ENCODE measurements at regions not wholly inside any gene's neighbourhood (a gene's known extent, or its start where the extent isn't known, plus 50 kb on each side); places are given as distances from the start of the nearest gene placed in this dataset.
"Not testable (repeated sequence)": the region's sequence is repeated elsewhere in the genome, so short reads cannot be mapped to it uniquely, and the experiment has no call there.

DNA sequence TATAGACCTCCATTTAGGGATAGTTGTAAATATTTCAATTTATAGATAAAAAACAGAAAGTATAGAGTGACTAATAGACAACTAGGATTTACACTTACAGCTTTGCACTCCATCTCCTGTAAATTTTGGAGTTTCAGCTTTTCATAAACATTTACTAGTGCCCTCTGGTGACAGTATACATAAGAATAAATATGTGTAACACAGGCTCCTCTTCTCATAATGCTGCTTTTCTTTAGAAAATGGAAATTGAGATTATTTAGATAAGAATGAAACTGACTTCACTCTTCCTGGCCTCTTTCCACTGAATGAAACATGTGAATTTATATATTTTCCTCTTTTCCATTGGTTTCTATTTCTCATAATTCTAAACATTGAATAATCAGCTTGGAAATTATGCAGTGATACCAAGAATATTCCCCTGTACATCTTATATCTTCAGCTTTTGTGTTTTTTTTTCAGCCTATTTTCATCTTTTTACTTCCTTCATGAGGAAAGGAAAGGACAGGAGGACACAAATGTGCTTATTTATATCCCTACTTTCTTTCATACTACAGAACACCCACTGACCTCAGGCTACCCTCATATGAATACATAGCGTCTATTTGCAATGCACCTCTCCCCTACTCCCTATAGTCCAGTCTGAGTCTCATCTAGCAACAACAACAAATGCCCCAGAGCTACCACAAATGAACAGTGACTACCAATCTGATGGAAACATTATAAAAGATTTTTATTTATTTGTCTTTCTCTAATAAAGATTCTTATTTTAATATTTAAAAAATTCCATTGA is 103.1 kb upstream of the CCDC39 start:
- Histone ChIP-seq H3K36me3 (ENCODE audit: control insufficient read depth, insufficient read depth, low read length) (no peaks in the 10 kb centered on the region), H3K9me3 (ENCODE audit: control insufficient read depth, low read length) (peaks cover 14% of the 10 kb centered on the region), H3K27ac (ENCODE audit: low read depth, low read length) (no peak overlapping the region), H3K4me1 (ENCODE audit: control insufficient read depth, insufficient read depth, low read length) (no peaks in the 10 kb centered on the region), H3K9ac (ENCODE audit: extremely low read depth, low read length, poor library complexity, severe bottlenecking) (no peak overlapping the region), H3K27me3 (ENCODE audit: control insufficient read depth, insufficient read depth, low read length, poor library complexity, severe bottlenecking) (no peaks in the 10 kb centered on the region), H3K4me3 (ENCODE audit: low read length) (no peak overlapping the region)
- H3K36me3 Mint-ChIP-seq (ENCODE audit: low read depth), result no peaks in the 10 kb centered on the region
- H3K27ac Mint-ChIP-seq, result no peak overlapping the region
- no peaks in the 10 kb centered on the region for H3K27me3 Mint-ChIP-seq (ENCODE audit: insufficient read depth)
- TF ChIP-seq, protein P1, sequence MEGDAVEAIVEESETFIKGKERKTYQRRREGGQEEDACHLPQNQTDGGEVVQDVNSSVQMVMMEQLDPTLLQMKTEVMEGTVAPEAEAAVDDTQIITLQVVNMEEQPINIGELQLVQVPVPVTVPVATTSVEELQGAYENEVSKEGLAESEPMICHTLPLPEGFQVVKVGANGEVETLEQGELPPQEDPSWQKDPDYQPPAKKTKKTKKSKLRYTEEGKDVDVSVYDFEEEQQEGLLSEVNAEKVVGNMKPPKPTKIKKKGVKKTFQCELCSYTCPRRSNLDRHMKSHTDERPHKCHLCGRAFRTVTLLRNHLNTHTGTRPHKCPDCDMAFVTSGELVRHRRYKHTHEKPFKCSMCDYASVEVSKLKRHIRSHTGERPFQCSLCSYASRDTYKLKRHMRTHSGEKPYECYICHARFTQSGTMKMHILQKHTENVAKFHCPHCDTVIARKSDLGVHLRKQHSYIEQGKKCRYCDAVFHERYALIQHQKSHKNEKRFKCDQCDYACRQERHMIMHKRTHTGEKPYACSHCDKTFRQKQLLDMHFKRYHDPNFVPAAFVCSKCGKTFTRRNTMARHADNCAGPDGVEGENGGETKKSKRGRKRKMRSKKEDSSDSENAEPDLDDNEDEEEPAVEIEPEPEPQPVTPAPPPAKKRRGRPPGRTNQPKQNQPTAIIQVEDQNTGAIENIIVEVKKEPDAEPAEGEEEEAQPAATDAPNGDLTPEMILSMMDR (conservative IDR thresholded peaks at IDR 0.05), result no peak
- peaks cover 23% of the 10 kb centered on the region for H3K9me3 Mint-ChIP-seq
- no peaks in the 10 kb centered on the region for H3K4me1 Mint-ChIP-seq
- no peak overlapping the region for H3K4me3 Mint-ChIP-seq
- no peak for DNase-seq
- 87% methylated on average over 1 of the region's 1 CpG; no CpG with 5 or more reads in 1 of the 2 experiments for WGBS, 2 experiments (ENCODE audit: insufficient coverage in 1 of 2, insufficient read length in 1 of 2)

DNA sequence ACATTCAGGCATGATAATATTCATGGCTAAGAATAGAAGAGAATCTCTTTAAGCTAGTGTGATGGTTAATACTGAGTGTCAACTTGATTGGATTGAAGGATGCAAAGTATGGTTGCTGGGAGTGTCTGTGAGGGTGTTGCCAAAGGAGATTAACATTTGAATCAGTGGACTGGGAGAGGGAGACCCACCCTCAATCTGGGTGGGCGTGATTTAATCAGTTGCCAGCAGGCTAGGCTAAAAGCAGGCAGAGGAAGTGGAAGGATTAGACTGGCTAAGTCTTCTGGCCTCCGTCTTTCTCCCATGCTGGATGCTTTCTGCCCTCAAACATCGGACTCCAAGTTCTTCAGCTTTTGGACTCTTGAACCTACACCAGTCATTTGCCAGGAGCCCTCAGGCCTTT is 106.9 kb upstream of the CCDC39 start:
- H3K27me3 Mint-ChIP-seq (ENCODE audit: insufficient read depth); H3K9ac ChIP-seq (ENCODE audit: extremely low read depth, low read length, poor library complexity, severe bottlenecking); H3K27ac ChIP-seq (ENCODE audit: low read depth, low read length); H3K9me3 Mint-ChIP-seq; H3K4me1 Mint-ChIP-seq; H3K27ac Mint-ChIP-seq; H3K9me3 ChIP-seq (ENCODE audit: control insufficient read depth, low read length); H3K36me3 Mint-ChIP-seq (ENCODE audit: low read depth); H3K27me3 ChIP-seq (ENCODE audit: control insufficient read depth, insufficient read depth, low read length, poor library complexity, severe bottlenecking); H3K4me1 ChIP-seq (ENCODE audit: control insufficient read depth, insufficient read depth, low read length); H3K4me3 ChIP-seq (ENCODE audit: low read length); H3K4me3 Mint-ChIP-seq; H3K36me3 ChIP-seq (ENCODE audit: control insufficient read depth, insufficient read depth, low read length): not testable (repeated sequence)
- WGBS, 2 experiments (ENCODE audit: insufficient coverage in 1 of 2, insufficient read length in 1 of 2), result 76 to 89% methylated on average over 1 to 3 of the region's 3 CpGs
- peak; percentile 47 for DNase-seq

DNA sequence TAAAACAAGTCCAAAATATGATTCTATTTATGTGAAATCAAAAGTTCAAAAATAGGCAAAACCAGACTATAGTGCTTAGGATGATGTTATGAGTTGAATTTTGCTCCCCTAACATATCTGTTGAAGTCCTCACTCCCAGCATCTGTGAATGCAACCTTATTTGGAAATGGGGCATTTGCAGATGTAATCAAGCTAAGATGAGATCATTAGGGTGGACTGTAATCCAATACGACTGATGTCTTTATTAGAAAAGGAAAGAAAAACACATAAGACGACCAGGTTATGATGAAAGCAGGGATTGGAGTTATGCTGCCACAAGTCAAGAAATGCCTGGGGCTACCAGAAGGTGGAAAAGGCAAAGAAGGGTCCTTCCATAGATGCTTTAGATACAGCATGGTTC is 110.5 kb upstream of the CCDC39 start:
- Mint-ChIP-seq H3K9me3 (no peaks in the 10 kb centered on the region), H3K27ac (no peak overlapping the region), H3K27me3 (ENCODE audit: insufficient read depth) (no peaks in the 10 kb centered on the region), H3K4me1 (no peaks in the 10 kb centered on the region), H3K36me3 (ENCODE audit: low read depth) (no peaks in the 10 kb centered on the region), H3K4me3 (no peak overlapping the region)
- TF ChIP-seq, protein P1 (conservative IDR thresholded peaks at IDR 0.05), result no peak
- H3K4me3 ChIP-seq (ENCODE audit: low read length), result no peak overlapping the region
- no peak overlapping the region for H3K9ac ChIP-seq (ENCODE audit: extremely low read depth, low read length, poor library complexity, severe bottlenecking)
- no peaks in the 10 kb centered on the region for H3K4me1 ChIP-seq (ENCODE audit: control insufficient read depth, insufficient read depth, low read length)
- no peak overlapping the region for H3K27ac ChIP-seq (ENCODE audit: low read depth, low read length)
- no peak for DNase-seq
- 74 to 88% methylated on average over 2 of the region's 2 CpGs for WGBS, 2 experiments (ENCODE audit: insufficient coverage in 1 of 2, insufficient read length in 1 of 2)
- H3K9me3 ChIP-seq (ENCODE audit: control insufficient read depth, low read length), result no peaks in the 10 kb centered on the region
- H3K36me3 ChIP-seq (ENCODE audit: control insufficient read depth, insufficient read depth, low read length), result no peaks in the 10 kb centered on the region
- no peaks in the 10 kb centered on the region for H3K27me3 ChIP-seq (ENCODE audit: control insufficient read depth, insufficient read depth, low read length, poor library complexity, severe bottlenecking)

Measured in endodermal cell (in vitro differentiated cells).